HG02840 (cell line): ENCODE measurements at regions not wholly inside any gene's neighbourhood (a gene's known extent, or its start where the extent isn't known, plus 50 kb on each side); places are given as distances from the start of the nearest gene placed in this dataset.

ENCODE experiments used
- ATAC-seq: cut with Tn5 transposase; IDR thresholded peaks from one replicate; pipeline ENCODE4 v1.9.1; 2021; ENCODE audit warnings: mild to moderate bottlenecking, moderate library complexity, moderate number of reproducible peaks; ENCODE audit not compliant: unreplicated experiment, low FRiP score

DNA sequence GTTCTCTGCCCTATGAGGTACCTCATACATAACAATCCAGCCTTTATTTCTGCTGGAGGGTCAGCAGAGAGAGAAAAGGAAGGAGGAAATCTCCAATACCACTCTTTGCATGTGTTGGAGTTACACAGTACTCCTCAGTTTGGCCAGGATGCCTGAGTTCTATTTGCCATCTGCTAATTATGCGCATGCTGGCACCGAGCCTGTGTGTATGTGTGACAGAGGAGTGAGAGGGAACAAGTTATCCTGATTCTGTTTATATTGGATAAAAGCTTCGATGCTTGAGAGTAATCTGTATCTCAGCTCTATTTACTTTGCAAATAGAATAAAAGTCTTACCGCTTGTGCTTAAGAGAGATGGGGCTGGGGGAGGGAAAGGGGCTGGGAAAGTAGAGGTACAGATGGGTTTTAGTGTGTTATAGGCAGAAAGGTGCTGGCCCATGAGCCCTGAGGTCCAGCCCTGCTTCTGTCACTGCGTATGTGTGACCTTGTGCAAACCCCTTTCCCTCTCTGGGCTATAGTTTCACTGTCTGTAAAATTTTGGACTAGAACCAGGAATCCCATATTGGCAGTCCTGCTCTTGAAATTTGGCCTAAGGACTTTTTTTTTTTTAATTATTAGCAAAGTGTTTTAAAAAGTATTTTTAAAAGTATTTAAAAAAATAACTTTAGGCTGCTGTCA, 54.5 kb upstream of the PLXNA2 start:
- no peak for ATAC-seq

DNA sequence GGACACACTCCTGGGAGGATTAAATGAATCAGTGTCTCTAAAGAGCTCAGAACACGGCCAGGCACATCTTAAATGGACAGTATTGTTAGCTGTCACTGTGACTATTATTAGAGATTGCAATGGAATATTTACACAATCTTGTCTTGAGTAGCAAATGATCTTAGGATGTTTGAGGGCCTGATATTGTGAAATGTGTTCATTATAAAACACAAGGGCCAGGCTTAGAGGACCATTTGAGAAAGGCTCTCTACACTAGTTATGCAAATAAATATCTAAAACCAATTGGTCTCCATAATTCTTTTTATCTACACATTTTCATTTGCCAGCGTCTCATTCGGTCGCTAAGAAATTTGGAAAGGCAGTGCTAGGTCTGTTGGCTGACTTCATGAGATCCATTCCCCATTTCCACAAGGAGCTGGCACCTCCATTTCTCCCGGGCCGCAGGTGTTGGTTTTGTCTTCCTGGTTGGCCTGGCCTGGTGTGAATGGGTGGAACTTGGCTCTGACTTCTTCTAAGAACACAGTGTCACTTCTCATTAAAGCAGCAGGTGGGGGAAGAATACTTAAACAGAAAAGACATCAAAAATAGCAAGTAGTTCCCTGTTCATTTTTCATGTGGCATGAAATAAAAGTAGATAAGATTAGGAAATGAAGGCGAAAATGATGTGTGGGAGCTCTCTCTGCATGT, 56.0 kb upstream of the PLXNA2 start:
- no peak for ATAC-seq

DNA sequence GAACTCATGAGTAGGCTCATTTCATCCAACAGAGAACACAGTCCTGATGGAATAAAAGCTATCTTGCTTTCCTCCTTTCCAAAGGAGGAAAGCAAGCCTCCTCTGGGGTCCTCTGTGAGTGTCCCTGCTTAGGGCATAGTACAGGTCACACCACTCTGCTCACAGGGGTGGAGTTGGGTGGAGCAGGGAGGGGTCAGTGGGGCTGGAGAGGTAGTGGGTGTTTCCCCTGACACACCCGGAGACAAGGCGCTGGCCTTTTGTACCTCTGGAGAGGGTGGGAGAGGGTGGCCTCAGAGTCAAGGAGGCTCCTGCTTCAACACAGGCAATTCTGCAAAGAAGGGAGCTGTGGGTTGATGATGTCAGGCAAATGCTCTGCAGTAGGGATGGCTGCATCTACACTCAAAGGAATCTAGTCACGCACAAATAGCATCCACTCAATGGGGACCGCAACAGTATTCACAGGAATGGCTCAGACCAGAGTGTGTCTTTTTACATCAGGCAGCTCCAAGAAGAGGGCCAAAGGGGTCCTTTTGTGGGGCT, 58.6 kb upstream of the PLXNA2 start:
- no peak for ATAC-seq

DNA sequence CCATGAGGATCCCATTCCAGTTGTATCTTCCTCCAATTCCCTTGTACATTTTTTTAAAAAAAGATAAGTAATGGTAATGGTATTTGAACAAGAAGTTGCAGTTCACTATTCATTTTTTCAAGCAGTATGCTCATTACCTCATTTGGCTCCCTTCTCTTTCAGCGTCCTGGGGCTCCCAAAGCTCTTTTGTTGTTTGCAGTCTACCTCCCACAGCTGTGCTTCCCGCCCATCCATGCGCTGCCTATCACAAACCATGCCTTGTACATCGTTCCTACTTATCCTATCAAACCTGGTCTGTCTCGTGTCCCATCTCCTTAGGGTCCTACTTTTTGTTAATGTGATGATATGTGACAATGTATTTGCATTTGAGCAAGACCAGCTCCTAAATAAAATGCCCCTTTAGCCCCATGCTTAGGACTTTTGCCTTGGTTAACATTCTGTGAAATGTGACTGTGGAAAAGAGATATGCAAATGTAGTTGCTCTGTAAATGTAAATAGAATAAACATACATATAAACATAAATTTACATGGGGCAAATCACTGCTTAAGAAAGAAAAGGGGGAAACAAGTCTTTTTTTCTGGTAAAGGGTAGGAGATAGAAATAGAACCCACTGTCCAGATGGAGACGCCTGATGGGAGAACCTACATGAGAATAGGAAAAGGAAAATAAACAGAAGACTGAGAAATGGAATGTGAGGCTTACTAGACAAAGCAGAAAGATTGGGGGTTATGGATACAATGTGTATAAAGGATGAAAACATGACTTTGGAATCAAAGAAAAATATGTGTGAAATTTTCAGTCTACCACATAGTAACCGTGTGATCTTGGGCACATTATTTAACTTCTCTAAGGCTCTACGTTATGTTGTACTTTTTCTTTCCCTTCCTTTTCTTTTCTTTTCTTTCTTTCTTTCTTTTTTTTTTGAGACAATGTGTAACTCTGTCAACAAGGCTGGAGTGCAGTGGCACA, 59.8 kb upstream of the PLXNA2 start:
- no peak for ATAC-seq

DNA sequence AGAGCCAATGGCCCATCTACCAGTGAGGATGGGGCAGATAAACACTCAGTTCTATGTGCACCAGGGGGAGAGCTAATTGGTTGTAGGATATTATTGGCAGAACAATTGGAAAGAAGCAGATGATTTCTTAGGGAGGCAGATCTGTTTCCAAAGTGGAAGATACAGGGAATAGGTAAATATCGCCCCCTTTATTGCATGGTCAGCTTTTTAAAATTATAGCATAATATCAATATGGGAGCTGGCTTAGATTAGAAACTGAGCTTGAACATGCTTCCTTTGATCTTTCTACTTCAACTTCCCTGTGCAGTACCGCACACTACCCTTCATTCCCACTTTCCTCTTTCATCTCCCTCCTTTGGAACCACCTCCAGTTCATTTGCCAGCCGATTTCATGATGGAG, 64.0 kb upstream of the PLXNA2 start:
- ATAC-seq: no peak

DNA sequence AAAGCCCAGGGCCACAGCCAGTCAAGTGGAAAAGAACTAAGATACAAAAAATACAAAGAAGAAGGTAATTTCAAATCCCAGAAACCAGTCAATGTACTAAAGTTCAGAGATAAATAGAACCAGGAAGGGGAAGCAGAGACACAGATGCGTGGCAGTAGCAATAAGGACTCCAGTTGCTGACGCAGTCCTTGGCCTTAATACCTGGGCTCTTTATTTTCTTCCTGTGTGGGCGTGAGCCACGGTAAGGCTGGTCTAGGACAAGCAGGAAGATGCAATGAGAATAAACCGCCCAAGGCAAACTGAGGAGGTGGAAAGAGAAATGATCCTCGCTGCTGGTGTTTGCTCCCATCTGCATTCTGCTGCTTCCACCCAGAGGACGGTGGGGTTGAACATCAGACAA, 65.6 kb upstream of the PLXNA2 start:
- no peak for ATAC-seq

DNA sequence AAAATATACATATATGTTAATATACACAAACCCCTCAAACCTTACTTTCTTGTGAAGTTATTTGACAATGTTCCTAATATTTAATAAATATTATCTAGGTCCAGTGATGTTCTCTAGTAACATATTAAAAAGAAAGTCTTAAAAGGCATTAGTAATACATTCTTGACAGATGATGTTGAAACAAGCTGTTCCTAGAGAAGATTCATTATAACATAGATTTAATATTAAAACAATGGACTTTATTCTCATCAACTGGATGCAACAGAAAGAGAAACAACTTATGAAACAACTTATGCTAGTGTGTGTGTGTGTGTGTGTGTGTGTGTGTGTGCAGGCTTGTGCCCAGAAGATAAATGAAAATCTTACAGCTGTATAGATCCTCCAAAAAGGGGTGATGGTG, 68.5 kb upstream of the PLXNA2 start:
- ATAC-seq: no peak

DNA sequence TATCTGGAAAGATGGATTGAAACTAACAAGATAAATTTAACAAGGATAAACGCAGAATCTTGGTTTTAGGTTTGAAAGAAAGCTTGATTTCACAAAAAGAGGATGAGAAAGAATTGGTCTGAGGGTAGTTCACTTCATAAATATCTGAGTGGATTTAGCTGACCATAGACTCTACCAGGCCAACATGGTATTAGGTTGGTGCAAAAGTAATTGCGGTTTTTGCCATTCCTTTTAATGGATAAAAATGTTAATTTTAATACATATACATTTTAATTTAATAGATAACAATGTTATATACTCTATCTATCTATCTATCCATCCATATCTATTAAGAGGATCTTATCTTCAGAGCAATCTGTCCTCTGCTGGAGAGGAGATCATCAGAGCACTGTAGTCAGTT, 70.2 kb upstream of the PLXNA2 start:
- ATAC-seq: no peak

DNA sequence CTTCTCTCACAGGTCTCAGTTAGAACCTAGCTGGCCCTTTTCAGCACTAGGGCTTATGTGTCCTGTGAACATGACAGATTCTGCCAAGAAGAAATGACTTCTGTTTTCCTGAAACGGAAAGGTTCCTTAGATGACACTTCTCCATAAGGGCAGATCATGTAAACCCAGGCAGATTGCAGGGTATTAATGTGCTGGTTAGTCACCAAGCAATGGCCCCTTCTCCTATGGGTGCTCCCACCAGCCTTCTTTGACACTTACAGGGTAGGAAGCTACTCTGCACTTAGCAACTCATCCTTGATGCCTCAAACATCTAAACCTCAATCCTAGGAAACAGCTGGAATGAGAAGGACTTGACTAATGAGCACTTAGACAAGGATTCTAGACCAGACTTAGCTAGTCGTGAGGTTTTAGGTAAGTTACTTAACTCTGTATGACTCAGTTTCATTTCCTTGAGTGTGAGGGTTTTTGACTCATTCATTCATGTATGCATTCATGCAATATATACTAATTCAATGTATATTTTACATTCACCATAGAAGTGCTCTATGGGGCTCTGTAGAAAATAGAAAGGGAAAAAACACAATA, 74.1 kb upstream of the PLXNA2 start:
- ATAC-seq: no peak

DNA sequence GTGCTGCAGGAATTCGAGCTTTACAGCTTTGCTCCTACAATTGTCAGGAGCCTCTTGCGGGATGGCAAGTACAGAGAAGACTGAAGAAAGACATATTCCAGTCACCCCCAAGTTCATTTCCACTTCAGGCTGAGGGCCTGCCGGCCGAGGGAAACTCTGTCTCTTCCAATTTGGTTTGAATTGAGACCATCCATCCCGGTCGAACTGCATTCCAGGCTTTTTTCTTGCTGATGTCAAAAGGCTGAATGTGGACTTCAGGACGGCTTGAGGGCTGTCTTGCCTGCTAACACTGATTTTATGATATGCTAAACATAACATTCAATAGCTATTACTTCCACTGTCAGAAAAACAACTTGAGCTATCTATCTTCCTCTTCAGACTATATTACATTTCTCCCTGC, 79.8 kb upstream of the PLXNA2 start:
- no peak for ATAC-seq

DNA sequence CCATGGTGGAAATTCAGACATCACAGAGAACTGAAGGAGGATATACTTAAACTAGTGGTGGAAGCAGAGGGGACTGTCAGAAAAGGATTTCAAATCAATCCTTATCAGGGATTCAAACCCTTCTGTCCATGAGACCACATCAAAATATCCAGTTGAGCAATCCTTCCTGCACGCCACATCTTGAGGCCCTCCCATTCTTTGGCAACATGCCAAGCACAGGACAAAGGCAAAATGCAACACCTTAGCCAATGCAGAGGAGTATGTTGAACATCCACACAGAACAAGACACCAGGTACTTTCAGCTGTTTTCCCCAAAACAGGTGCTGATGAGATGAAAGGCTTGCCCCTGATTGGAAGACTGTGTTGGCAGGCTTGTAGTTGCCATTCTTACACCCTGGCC, 81.8 kb upstream of the PLXNA2 start:
- ATAC-seq: no peak

DNA sequence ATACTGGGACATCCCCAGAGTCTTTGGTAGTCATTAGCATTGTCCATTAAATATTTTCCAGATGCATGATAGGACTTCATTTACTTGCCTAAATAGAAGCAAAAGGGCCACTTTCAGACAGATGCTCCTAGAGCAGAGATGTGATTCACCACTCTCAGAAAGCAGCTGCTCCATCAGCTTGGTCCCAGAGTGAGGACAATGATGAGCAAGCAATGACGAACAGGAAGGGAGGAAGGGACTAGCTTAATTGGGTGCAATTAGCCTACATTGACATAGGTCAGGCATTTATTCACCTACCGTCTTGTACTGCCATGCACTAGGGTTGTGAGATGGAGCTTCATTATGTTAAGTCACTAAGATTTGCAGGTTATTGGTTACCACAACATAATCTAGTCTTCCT, 85.1 kb upstream of the PLXNA2 start:
- no peak for ATAC-seq

DNA sequence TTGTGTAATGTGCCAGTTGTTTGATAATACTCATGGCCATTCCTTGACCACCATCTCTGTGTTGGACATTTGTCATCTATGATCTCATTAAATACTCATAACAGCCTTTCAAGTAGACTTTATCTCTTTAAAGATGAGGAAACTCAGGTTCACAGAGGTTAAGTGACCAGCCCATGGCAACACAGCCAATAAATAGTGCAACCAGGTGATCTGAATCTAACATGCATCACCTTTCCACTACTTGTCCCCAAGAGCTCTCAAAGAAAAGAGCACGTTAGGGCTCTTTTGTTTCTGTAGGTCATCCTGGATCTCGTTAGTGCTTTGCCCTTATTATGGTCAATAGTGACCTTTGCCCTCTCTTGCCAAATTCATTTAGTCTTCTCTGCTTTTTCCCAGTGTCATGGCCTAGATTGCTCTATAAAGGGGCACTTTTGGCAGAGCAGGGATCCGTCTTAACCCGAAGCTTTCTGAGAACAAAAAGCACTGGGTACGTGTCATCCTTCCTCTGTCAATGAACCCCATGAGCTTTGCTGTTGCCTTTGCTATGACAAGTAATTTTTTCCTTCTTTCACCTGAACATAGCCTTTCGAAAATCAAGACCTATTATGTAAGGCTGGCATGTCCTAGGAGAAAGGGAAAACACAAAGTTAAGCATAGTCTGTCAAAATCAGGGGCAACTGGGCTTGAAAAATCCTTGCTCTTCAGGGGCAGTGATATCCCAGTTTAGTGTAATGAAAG, 88.0 kb upstream of the PLXNA2 start:
- no peak for ATAC-seq

DNA sequence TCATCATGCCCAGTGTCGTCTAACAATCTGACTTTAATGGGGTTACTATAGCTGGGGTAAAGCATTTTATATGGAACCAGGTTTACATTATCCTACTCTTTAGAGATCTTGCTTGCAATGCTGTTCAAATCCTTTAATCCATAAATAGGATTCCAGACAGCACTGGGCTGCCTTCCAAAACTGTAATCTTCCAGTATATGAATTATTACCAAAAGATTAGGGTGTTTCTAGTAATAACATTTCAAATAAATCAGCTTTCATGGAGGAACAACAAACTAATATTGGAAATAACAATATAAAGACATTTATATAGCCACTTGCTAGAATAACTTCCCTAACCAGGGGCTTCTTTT, 88.6 kb upstream of the PLXNA2 start:
- no peak for ATAC-seq

DNA sequence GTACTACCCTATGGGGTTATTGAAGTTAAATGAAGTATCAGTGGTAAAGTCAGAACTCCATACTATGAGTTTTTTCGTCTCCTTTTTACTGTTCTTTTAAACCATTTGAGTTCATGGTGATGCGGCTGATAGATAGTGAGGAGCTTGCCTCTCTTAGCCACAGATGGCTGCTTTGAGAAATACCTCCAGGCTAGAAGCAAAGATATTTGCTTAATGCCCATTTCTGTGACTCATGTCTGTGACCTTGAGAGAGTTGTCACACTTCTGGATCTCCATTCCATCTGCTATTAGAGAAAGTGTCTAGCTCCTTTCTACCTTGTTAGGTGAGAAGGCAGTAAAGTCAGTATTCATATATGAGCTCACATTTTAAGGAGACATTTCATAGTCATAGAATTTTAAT, 89.5 kb upstream of the PLXNA2 start:
- ATAC-seq: no peak

DNA sequence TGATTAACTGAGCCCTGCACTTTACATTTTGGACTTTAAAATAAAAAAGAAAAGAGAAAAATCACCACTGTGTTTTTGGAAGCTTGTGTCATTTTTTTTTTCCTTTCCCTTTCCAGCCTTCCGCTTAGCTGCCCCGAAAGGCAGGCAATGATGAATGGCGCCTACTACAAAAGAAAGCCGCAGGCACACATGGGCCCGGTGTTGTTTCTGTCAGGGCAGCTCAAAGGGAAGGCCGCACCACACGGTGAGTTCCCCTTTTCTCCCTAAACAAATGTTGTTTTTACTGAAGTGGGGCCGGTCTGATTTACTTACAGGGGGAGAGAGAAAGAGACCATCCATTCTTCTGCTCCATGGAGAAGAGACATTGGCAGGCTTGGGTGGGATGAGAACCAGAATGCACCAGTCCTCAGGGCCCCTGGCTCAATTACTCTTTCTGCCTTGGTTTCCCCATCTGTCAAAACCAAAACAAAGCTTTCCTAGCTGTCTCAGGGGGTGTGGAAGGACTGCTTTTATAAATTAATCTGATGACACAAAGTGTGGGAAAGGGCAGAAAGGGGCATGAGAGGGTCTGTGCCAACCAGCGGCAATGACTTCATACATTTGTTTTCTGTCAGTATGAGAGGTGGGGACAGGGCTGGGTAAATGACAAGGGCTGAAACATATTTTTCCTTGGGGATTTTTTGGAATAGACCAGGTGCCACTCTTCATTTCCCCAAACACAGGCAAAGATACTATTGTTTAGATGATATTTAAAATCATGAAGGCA, 91.4 kb upstream of the PLXNA2 start:
- no peak for ATAC-seq

DNA sequence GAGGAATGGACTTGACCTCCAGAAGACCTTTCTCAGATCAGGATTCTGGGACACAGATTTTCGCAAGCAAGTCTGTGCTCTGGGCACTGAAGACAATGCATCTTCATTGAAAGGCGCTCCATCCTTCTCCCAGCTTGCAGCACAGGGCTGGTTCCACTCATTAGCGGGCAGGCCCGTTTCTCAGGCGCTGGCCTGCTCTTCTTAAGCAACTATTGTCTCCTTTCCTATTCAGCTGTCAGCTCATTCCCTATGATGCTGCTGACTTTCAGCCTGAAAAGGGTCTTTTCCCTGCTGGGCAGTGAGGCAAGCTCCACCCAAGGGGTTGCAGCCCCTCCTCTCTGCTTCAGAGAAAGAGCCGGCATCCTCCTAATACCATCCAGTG, 91.9 kb upstream of the PLXNA2 start:
- ATAC-seq: no peak

DNA sequence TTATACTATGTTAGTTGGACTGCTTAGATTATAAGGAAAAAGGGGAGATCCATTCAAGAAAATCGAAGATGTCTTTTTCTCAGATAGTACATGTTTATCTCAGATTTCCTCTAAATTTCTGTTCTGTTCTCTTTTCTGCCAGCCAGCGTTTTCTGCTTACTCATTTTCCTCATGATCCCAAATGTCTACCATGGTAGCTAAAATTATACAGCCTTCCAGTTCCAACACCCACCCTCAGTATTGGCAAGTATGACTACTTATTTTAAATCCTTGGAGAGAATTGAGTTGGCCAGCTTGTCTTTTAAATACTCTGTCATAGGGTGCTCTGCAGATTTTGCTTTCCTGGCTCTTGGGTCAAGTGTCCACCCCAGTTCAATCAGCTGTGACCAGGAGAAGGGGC, 95.7 kb upstream of the PLXNA2 start:
- ATAC-seq: no peak

DNA sequence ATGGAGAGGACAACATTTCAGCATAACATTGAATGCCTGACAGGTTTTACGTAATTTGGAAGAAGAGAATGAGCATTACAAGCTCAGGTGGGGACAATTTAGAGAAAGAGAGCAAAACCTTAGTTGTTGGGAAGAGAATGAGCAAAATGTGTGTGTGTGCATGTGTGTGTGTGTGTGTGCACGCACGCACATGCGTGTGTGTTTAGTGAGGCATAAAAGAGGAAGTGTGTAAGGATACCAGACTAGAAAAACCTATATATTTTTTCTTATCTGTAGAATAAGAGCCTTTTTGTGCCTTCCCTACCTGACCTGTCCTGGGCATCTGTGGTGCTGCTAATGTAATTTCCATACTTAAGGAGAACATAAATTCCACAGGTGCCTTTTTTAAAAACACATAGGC, 99.0 kb upstream of the PLXNA2 start:
- ATAC-seq: no peak
